COR-L47 (cell line): ENCODE measurements at regions not wholly inside any gene's neighbourhood (a gene's known extent, or its start where the extent isn't known, plus 50 kb on each side); places are given as distances from the start of the nearest gene placed in this dataset.
"Not testable (repeated sequence)": the region's sequence is repeated elsewhere in the genome, so short reads cannot be mapped to it uniquely, and the experiment has no call there.

Source experiments
- DNase-seq: peaks from one replicate; lab custom pipeline; 2025; lab: John Stamatoyannopoulos, UW

DNA sequence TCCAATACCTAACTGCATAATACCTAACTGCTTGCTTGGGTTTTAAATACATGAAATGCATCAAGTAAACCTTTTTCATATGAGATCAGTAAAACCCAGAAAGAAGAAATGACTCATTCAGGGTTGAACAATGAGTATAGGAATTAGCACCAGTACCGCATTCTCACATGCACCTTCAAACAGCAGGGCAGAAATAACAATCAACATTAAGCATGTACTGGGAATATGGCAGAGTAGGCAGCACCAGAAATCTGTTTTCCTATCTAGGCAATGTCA is 850.3 kb upstream of the SORCS1 start:
- DNase-seq = no peak

DNA sequence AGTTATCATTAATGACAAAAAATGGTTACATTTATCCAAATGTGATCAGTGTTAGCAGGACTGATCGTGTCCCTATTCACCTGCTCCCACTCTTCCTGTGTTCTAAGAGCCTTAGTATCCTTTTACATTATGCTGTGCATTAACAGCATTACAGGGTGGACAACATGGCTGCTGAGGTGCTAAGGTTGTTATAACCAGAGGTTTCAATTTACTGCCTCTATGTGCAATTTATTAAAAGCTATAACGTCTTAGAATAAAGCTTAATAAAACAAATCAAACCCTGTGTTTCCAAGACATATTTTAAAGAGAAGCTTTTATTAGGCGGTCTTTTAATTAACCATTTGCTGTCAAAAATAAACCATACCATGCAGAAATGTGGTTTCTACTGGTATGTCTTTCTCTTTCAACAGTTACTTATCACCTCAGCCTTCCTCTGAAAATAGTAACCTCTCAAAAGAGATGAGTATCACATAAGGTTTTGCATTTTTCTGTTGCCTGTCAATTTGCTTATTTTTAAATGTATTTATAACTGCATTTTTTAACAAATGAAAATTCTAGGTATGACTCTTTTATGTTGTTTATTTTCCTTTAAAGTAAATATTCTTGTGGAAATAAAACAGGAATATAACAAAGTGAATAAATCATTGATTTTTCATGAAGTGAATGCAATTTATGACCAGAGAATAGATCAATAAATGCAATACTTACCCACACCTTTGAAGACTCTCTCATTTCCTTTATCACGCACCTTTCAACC is 849.8 kb upstream of the SORCS1 start:
- DNase-seq = no peak

DNA sequence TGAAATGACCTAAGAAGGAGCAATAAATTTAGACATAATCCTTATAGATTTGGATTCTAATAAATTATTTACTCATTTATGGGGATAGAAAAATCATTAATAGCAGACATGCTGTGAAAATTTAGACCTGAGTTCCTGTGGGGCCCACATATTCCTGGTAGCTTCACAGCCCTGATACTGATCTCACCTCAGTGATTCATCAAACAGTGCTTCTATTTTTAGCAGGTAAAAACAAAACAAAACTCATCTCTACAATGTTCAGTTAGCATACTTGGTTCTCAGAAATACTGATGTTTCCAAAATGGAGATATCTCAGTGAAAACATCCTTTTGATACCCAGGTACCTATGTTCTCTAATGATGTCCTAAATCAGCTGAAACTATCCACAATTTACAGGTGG is 841.1 kb upstream of the SORCS1 start:
- DNase-seq = no peak

DNA sequence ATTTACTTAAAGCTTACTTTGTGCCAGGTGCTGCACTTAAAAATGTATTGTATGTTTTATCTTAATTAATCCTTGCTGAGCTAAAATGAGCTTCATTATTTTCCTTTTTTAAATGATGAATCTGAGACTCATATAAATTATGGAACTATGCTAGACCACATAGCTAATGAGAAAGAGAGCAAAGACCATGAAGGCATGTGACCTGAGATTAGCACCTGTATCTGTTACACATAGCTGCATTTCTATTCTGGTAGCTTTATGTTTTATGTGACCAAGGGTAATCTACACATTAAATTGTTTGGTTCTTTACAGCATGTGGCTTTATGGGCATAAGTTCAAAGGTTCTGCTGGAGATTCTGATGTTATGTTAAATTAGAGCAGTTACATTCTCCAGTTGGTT is 839.1 kb upstream of the SORCS1 start:
- DNase-seq = no peak

DNA sequence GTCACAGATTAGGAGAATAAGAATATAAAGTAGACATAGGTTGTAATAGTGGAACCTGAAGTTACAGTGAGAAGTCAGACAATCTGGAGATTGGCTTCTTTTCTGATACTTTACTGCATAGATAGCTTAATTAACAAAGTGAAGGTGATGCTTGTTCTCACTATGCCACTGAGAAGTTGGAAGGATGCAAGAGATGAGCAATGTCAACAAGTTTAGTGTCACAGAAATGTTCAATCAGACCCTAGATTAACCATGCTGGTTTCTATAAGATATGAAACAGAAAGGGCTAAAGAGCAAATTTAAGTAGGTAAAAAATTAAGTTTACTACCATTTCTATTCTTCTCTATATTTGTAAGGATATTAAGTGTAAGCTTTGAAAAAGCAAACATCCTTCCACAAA is 838.6 kb upstream of the SORCS1 start:
- no peak for DNase-seq

DNA sequence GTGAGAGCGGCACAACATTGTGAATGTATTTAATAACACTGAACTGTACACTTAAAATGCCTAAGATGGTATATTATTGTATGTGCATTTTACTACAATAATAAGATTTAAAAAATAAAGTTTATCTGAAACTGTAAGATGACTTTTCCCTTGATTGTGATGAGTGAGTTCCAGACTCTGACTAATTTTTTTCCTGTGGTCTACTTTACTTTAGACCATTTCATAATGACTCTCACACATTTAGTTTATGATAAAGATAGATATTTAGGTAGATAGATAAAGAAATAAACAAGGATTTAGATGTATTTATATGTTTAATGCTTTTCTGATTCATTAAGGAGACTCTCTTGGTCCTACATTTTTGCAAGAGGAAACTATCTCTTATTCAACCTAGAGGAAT is 835.9 kb upstream of the SORCS1 start:
- no peak for DNase-seq

DNA sequence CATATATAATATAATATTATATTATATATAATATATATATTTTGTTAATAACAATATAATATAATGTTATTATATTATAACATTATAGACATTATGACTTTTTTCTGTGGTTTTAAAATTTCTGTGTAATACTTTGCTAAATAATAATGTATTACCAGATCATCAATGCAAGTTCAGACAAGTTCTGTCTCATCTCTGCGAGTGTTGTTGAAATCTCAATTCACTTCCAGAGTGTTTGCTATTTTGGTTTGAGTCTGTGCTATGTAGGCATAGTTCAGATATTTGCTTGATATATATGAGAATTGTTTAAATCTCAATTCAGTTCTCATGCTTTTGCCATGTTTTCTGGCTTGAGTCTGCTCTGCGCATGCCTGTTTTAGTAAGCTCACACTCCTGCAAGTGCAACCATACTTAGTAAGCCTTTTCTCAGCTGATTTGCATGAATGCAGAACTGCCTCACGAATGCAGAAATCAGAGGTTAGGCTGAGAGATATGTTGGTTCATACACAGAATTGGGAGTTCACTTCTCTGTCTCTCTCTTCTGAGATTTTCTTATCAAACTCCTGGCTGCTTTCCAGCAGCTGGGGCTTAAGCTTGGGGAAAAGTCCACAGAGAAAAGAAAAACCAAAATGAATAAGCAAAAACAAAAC is 830.2 kb upstream of the SORCS1 start:
- no peak for DNase-seq

DNA sequence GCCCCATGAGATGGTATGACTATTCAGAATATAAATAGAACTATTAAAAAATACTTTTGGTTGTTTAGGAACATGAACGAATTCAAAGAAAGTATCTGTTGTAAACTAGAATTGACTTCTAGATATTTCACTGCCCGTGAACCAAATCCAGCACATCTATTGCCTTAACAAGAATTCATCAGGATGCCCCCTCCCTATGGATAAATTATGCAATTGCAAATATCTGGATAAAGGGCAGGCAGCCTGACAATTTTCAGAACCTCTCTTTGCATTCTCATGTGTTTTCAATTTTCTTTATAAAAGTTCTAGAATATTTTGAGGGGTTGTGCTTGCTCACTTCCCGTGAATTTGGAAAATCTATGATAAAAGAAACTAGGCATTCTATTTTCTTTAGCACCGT is 822.1 kb upstream of the SORCS1 start:
- no peak for DNase-seq

DNA sequence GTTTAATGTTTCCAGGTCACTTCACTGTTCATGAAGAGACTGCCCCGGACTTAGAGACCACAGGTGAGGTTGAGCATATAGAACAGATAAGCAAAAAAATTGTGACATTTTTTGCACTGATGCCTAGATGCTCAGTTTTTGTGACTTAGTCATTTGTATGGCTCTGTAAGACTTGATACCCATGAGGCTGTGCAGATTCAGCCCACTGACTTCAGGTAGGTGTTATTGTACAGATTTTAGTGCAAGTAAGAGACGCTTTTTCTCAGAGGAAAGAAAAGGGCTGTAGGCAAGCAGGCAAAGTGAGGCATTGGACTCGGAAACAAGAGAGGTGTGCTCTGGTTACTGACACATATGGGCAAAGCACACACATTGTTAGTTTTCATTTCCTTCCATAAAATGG is 820.1 kb upstream of the SORCS1 start:
- DNase-seq = no peak

DNA sequence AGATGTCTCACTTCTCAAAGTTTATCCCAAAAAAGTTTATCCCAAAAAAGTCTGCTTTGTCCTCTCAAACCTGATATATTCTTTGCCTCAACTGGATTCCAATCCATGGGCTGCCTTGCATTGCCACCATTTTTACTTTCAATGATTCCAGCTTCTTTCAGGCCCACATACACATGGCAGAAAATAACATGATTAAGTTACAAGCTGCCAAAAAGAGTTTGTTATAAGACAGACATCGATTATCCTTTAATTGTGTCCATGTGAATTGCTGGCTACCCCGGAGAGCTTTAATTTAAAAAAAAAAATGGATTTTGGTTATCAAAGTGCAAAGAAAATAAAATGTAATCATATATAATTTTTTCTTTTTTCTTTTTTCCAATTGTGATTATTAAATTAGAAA is 819.6 kb upstream of the SORCS1 start:
- no peak for DNase-seq

DNA sequence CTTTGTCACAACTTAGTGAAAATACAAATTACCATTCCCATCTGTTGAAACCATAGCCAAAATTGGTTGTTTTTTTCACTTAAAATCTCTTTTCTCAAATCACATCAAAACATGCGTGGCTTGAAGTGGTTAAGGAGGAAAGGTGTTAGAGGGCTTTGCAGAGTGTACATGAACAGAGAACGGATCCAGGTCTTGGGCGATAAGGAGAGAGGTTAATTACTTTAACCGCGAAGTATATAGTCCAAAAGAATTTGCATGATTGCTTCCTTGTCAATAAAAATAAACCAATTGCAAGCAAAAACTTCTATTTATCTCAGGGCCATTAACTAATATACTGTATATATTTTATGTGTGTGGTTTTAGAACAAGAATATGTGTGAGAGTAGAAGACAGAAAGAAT is 813.9 kb upstream of the SORCS1 start:
- no peak for DNase-seq

DNA sequence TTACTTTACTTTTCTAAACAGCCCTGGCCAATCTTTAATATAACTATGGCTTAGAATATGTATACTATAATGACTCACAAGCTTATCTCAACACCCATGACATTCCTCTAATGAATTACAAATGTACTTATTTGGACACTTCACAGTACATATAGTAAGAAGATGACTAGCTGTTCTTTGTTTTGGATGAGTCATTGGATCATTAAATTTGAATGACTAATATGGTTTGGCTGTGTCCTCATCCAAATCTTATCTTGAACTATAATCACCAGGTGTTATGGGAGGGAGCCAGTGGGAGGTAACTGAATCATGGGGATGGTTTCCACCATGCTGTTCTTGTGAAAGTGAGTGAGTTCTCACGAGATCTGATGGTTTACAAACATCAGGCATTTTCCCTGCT is 807.5 kb upstream of the SORCS1 start:
- no peak for DNase-seq

DNA sequence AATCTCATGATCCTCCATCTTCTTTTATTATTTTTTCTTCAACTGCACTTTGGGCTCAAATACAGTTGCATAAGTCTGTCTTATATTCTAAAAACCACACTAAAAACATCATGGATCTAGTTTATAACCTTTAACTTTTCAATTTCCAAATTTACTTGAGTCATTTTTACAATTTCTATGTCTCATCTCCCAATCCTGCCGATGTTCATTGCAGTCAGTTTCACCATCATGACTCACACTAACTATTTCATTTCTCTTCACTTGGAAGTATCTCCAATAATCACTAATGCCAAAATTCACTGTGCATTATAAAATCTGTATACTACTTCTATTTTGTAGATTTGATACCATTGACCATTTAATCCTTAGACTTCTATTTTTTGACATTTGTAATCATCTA is 806.9 kb upstream of the SORCS1 start:
- no peak for DNase-seq

DNA sequence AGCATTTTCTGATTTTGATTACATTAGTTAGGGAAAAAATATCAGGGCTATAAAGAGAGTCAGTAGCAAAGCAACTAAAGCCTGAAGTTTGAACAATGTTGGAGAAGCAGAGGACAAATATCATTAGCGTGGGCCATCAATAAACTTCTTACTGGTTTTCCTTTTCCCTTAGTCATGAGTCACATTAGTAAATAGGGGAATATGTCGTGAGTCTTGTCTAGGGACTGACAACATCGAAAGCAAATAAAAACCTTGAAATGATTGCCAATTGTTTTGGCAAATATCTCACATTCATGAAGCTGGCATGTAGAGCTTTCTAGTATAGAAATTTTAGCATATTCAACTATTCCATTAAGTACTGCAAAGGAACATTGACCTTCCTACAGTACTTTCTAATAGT is 806.0 kb upstream of the SORCS1 start:
- no peak for DNase-seq

DNA sequence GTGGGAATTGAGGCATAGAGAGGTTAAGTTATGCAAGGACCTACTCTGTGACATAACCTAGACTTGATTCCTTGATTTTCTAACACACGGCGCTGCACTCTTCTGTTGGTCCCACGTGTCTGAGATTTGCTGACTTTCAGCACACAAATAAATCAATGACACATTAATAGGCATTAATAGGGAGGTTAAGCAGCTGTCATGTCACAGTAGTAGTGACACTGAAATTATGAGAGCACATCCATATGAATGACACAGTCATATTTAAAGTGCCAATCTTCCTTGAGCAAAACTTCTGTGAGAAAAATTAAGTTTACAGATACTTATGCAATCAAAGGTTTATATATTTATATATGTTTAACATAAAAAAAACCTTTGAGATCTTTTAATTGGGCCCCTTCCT is 805.4 kb upstream of the SORCS1 start:
- no peak for DNase-seq

DNA sequence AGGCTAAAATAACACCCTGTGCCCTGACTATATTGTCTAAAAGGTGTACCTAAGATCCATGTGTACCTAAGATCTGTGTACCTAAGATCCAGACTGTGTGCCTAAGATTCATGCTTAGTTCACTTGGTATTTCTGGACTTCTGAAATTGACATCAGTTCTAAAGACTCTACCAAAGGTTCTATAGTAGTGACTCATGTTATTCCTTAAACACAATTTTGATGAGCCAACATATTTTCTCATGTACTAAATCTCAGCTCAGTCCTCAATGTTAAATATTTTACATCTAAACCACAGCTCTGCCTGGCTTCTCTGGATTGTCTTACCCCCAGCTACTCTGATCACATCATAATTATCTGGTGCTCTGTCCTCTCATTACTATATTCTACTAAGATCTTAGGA is 802.3 kb upstream of the SORCS1 start:
- DNase-seq = no peak

DNA sequence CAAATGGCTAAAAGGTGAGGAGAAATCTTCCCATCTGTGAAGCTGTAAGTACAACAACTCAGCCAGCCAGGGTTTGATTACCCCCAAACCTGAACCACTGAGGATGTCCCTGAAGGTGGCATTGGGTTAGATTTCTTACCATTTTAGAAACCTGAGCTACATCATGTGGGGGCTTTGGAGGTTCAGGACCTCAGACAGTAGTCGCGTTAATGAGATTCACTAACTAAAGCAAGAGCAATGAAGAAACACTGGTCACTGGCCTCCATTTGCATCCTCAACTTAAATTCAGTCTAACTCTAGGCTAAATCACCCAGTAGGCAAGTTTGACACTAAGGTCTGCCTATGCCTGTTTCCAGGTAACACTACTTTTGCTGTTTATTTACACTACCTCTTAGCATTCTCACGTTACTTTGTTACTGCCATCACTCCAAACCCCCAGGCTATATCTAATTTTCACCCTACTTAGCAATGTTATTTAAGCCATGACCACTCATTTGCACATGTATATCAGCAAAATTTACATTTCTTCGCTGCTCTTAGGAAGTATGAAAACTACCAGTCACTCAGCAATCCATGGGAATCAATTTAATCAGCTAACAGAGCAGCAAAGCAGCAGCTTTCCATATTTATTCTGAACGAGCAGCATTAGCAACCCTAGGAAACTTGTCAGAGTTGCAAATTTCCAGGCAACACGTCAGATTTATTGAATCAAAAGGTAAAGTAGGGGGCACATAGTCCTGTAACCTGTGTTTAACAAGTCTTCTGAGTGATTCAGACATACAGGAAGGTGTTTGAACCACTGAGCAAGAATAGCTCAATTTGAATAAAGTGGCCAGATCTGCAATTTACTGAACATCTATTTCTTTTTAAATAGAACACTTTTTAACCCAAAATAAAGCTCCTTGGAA is 788.4 kb upstream of the SORCS1 start:
- no peak for DNase-seq

DNA sequence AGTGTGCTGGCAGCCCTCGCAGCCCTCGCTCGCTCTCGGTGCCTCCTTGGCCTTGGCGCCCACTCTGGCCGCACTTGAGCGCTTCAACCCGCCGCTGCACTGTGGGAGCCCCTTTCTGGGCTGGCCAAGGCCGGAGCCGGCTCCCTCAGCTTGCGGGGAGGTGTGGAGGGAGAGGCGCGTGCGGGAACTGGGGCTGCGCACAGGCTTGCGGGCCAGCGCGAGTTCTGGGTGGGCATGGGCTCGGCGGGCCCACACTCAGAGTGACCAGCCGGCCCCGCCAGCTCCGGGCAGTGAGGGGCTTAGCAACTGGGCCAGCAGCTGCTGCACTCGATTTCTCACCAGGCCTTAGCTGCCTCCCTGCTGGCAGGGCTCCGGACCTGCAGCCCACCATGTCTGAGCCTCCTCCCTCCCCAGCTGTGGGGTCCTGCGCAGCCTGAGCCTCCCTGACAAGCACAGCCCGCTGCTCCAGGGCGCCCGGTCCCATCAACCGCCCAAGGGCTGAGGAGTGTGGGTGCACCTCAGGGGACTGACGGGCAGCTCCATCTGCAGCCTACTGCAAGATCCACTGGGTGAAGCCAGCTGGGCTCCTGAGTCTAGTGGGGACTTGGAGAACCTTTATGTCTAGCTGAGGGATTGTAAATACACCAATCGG is 786.0 kb upstream of the SORCS1 start:
- not testable (repeated sequence) for DNase-seq

DNA sequence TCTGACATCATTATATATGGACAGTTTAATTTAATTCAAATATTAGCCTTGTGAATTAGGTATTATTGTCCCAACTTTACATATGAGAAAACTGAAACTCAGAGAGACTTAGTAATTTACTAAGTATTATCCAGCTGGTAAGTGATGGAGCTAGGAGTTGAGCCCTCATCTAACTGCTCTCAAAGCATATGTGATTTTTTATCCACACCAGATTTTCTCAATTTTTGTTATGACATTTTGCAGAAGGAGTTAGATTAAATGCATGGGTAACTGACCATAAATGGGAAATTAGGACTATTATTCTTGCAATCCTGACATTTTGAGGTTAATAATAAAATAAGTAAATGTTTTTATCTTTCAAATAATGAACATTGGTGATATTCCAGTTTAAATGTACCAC is 778.3 kb upstream of the SORCS1 start:
- DNase-seq = no peak

DNA sequence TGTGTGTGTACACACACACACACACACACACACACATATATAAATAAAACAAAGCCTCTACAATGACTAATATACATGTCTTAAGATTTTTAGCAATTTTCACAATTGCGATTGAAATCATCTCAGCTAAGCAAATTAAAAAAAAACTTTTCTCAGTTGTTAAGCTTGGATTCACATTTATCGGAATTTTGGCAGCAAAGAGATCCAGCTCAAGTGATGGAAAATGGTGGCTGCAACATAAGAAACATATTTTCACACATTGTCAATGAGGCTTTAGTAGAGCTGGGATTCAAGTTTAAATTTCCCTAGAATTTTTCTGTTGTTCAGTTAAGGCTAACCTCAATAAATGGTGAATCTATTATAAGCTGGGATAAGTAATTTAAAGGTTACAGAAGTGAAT is 768.6 kb upstream of the SORCS1 start:
- no peak for DNase-seq

DNA sequence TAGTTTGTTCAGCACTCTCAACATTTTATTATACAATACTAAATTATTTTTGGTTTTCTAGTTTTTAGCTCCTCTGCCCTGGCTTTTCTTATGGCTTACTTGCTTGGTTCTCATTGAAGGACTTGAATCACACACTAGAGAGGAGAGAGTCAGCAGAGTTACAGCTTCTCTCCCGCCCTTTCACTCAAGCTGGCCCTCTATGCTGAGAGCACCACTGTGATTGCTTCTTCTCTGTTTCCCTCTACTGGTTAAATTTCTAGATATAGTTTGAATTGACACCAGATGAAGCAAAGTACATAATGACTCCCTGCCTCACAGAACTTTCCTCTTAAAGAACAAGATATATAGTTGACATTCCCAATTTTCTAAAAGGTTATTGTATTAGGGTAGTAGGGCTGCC is 767.3 kb upstream of the SORCS1 start:
- no peak for DNase-seq

DNA sequence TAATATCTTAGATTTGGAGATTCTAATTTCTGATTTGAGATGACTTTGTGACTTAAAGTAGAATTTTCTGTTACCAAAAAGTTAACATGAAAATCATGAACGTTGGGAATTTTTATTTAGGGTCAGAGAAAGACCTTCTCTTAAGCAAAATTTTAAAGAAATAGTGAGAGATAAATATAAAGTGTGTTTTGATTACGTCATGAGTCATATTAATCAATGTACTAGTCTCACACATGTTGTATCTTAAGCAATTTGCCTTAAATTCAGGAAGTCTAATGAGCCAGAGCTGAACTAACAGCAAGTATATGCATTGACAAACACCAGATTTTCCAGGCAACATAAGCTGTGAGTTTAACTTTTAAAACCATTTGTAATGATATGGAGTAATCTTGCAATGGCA is 765.5 kb upstream of the SORCS1 start:
- DNase-seq = no peak

DNA sequence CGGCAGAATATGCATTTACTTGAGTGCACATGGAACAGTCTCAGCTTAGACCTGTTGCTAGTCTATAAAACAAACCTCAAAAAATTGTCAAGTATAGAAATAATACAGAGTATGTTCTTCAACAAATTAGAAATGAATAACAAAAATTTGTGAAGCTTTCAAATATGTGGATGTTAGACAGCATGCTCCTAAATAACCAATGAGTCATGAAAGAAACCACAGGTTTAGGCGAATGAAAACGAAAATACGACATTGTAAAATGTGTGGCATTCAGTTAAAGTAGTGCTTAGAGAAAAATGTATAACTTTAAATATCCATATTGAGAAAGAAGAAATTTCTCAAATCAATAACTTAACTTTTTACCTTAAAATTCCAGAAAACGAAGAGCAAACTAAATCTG is 760.0 kb upstream of the SORCS1 start:
- no peak for DNase-seq
